ENCODE measurements at regions not wholly inside any gene's neighbourhood (a gene's known extent, or its start where the extent isn't known, plus 50 kb on each side); places are given as distances from the start of the nearest gene placed in this dataset.

DNA sequence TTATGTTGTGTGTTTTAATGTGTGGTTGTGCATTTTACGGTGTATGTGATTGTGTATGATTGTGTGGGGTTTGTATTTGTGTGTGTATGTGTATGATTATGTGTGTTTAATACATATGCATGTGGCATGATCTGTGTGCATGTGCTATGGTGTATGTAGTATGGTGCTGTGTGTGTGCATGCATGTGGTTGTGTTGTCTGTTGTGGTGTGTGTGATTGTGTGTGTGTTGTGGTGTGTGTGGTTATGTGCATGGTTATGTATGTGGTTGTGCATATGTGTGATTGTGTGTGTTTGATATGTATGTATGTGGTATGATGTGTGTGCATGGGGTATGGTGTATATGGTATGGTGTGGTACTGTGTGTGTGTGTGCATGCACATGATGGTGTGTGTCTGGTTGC, 148.1 kb upstream of the AGAP1 start:
- H3K4me3 ChIP-seq (replicated peaks; ENCODE audit: low read depth, low read length) = no peak overlapping the region
- TF ChIP-seq, protein P1, sequence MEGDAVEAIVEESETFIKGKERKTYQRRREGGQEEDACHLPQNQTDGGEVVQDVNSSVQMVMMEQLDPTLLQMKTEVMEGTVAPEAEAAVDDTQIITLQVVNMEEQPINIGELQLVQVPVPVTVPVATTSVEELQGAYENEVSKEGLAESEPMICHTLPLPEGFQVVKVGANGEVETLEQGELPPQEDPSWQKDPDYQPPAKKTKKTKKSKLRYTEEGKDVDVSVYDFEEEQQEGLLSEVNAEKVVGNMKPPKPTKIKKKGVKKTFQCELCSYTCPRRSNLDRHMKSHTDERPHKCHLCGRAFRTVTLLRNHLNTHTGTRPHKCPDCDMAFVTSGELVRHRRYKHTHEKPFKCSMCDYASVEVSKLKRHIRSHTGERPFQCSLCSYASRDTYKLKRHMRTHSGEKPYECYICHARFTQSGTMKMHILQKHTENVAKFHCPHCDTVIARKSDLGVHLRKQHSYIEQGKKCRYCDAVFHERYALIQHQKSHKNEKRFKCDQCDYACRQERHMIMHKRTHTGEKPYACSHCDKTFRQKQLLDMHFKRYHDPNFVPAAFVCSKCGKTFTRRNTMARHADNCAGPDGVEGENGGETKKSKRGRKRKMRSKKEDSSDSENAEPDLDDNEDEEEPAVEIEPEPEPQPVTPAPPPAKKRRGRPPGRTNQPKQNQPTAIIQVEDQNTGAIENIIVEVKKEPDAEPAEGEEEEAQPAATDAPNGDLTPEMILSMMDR (IDR thresholded peaks at IDR 0.05; ENCODE audit: low read depth, low read length, missing control alignments) = no peak
- no peak for DNase-seq (ENCODE audit: extremely low read depth, low read depth)

DNA sequence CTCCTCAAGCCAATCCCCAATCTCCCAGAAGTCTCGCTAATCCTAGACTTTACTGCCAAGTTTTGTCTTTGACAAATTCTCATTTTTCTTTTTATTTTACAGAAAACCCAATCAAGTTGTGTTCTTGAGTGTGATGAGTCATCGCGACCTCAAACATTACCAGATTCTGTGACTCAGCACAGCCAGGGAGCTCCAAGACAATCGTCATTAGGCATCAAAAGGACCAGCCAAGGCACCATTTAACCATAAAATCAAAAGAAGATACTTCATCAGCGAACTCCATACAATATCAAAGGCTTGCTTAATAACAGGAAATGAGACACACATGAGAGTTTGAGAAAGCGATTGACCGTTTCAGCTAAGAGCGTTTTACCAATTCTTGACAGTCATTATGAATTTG, 146.2 kb upstream of the AGAP1 start:
- no peak overlapping the region for H3K4me3 ChIP-seq (replicated peaks; ENCODE audit: low read depth, low read length)
- TF ChIP-seq, protein P1 (IDR thresholded peaks at IDR 0.05; ENCODE audit: low read depth, low read length, missing control alignments) = no peak
- DNase-seq (ENCODE audit: extremely low read depth, low read depth) = peak; percentile 66

DNA sequence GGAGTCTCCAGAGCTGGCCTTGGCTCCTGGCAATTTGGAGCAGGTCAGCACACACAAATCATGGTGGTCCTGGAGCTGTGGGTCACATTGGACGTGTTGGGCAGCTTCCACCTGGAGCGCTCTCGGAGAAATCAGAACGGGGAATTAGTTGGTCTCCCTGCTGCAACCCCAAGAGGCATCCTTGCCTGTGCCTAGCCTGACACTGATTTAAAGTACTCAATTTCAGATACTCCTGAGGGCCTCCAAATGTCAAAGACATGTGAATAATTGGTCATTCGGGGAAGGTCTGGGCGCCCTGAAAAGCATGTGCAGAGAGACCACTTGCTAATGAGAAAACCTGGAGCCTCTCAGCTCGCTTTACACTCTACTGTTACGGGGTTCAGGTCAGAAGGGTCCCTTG, 145.5 kb upstream of the AGAP1 start:
- TF ChIP-seq, protein P1 (IDR thresholded peaks at IDR 0.05; ENCODE audit: low read depth, low read length, missing control alignments) = no peak
- DNase-seq (ENCODE audit: extremely low read depth, low read depth) = no peak
- H3K4me3 ChIP-seq (replicated peaks; ENCODE audit: low read depth, low read length) = no peak overlapping the region

DNA sequence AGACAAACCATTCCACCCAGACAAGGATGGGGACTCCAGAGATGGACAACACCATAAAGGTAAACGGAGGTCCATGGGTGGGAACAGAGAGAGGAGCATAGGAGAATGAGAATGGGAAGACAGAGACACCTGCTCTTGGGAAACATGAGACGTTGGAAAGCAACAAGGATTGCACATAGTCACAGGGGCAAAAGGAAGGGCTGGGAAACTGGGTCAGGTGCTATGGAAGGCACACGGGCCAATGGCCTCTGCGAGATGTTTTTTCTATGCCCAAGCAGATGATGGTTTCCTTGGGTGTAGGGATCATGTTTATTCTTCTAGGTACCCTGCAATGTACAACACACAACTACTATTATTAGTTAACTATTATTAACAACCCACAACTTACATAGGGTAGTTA, 143.6 kb upstream of the AGAP1 start:
- H3K4me3 ChIP-seq (replicated peaks; ENCODE audit: low read depth, low read length) = no peak overlapping the region
- no peak for DNase-seq (ENCODE audit: extremely low read depth, low read depth)
- TF ChIP-seq, protein P1 (IDR thresholded peaks at IDR 0.05; ENCODE audit: low read depth, low read length, missing control alignments) = no peak

DNA sequence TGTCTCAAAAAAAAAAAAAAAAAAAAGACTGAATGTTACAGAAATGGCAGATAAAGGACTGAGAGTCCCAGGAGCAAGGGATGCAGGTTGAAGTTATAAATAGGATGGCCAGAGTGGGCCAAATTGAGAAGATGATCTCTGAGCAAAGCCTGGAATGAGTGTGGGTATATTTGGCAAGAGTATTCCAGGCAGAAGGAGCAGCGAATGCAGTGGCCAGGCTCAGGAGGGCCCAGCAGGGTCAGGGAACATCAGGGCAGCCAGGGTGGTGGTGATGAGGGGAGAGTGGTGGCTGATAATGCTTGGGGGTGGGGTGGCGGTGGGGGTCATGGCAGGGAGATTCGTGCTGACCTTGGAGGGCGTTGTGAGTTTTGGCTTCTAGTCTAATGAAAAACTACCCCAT, 141.3 kb upstream of the AGAP1 start:
- TF ChIP-seq, protein P1 (IDR thresholded peaks at IDR 0.05; ENCODE audit: low read depth, low read length, missing control alignments) = no peak
- DNase-seq (ENCODE audit: extremely low read depth, low read depth) = no peak
- H3K4me3 ChIP-seq (replicated peaks; ENCODE audit: low read depth, low read length) = no peak overlapping the region

DNA sequence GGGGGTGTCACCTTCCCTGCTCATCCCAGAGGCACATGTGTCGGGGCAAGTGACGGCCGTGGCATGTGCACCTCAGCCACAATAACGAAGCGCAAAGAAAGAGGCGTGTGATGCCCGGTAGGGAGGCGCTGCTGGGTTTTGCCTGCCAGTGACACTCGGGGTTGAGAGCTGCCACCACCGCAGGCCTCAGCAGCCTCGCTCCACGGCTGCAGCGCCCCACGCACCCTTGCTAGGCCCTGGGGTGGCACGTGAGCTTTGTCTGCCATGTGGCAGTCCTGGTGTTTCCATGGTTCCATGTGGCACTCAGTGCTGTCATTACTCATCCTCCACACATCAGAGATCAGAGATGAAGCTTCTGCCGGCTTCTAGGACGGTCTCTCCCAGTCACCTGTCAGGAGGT, 136.0 kb upstream of the AGAP1 start:
- TF ChIP-seq, protein P1 (IDR thresholded peaks at IDR 0.05; ENCODE audit: low read depth, low read length, missing control alignments) = no peak

DNA sequence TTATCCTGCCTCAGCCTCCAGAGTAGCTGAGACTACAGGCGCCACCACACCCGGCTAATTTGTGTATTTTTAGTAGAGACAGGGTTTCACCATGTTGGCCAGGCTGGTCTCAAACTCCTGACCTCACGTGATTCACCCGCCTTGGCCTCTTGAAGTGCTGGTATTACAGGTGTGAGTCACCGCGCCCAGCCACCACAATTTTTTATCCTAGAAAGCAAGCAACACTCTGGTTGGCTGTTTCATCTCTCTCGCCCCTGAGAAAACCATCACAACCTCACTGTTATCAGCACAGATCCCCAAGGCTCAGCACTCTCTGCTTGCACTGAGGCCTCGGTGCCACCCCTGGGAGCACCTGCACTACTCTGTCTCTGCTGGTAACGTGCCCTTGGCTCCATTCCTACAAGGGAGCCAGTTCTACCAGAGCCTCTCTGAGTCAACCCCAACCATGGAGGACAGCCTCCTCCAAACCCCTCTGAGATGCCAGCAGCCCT, 134.8 kb upstream of the AGAP1 start:
- no peak overlapping the region for H3K4me3 ChIP-seq (replicated peaks; ENCODE audit: low read depth, low read length)
- TF ChIP-seq, protein P1 (IDR thresholded peaks at IDR 0.05; ENCODE audit: low read depth, low read length, missing control alignments) = no peak
- no peak for DNase-seq (ENCODE audit: extremely low read depth, low read depth)

More for the DNA sequence above, 136.0 kb upstream of the AGAP1 start:
- no peak overlapping the region for H3K4me3 ChIP-seq (replicated peaks; ENCODE audit: low read depth, low read length)
- no peak for DNase-seq (ENCODE audit: extremely low read depth, low read depth)

Measured in HFF-Myc (cell line).